ENCODE measurements at regions not wholly inside any gene's neighbourhood (a gene's known extent, or its start where the extent isn't known, plus 50 kb on each side); places are given as distances from the start of the nearest gene placed in this dataset.

GRCh38 chr13:69649063-69649392, 458.6 kb upstream of the ATXN8OS start:
- no peak for DNase-seq (ENCODE audit: low read depth)
- H3K4me3 ChIP-seq (ENCODE audit: low read depth, low read length) = no peak overlapping the region
- TF ChIP-seq MYC (IDR thresholded peaks at IDR 0.05; ENCODE audit: low read depth, low read length) (no peak), MAX (IDR thresholded peaks at IDR 0.05; ENCODE audit: low read depth, low read length) (no peak), POLR2A (IDR thresholded peaks at IDR 0.05; ENCODE audit: extremely low read depth, insufficient read length) (no peak), CTCF (IDR thresholded peaks at IDR 0.05; ENCODE audit: low read depth, low read length) (no peak)

GRCh38 chr13:69648340-69649062, 459.1 kb upstream of the ATXN8OS start:
- no peak for DNase-seq (ENCODE audit: low read depth)
- H3K4me3 ChIP-seq (ENCODE audit: low read depth, low read length) = no peak overlapping the region
- no peak for TF ChIP-seq POLR2A (IDR thresholded peaks at IDR 0.05; ENCODE audit: extremely low read depth, insufficient read length)
- no peak for TF ChIP-seq CTCF (IDR thresholded peaks at IDR 0.05; ENCODE audit: low read depth, low read length)
- TF ChIP-seq MAX (IDR thresholded peaks at IDR 0.05; ENCODE audit: low read depth, low read length) = no peak
- no peak for TF ChIP-seq MYC (IDR thresholded peaks at IDR 0.05; ENCODE audit: low read depth, low read length)

GRCh38 chr13:69644447-69644846, 463.2 kb upstream of the ATXN8OS start:
- no peak overlapping the region for H3K4me3 ChIP-seq (ENCODE audit: low read depth, low read length)
- TF ChIP-seq MYC (IDR thresholded peaks at IDR 0.05; ENCODE audit: low read depth, low read length) (no peak), POLR2A (IDR thresholded peaks at IDR 0.05; ENCODE audit: extremely low read depth, insufficient read length) (no peak), CTCF (IDR thresholded peaks at IDR 0.05; ENCODE audit: low read depth, low read length) (no peak), MAX (IDR thresholded peaks at IDR 0.05; ENCODE audit: low read depth, low read length) (no peak)
- no peak for DNase-seq (ENCODE audit: low read depth)

- no peak overlapping the region for H3K4me3 ChIP-seq (ENCODE audit: low read depth, low read length)
- no peak for DNase-seq (ENCODE audit: low read depth)
Measured at GRCh38 chr13:69641773-69642172, 465.9 kb upstream of the ATXN8OS start.

GRCh38 chr13:69633044-69633443, 474.6 kb upstream of the ATXN8OS start:
- TF ChIP-seq MYC (IDR thresholded peaks at IDR 0.05; ENCODE audit: low read depth, low read length) (no peak), POLR2A (IDR thresholded peaks at IDR 0.05; ENCODE audit: extremely low read depth, insufficient read length) (no peak), CTCF (IDR thresholded peaks at IDR 0.05; ENCODE audit: low read depth, low read length) (no peak), MAX (IDR thresholded peaks at IDR 0.05; ENCODE audit: low read depth, low read length) (no peak)
- DNase-seq (ENCODE audit: low read depth) = no peak
- H3K4me3 ChIP-seq (ENCODE audit: low read depth, low read length) = no peak overlapping the region

More at GRCh38 chr13:69641773-69642172, 465.9 kb upstream of the ATXN8OS start:
- no peak for TF ChIP-seq MAX (IDR thresholded peaks at IDR 0.05; ENCODE audit: low read depth, low read length)
- TF ChIP-seq POLR2A (IDR thresholded peaks at IDR 0.05; ENCODE audit: extremely low read depth, insufficient read length) = no peak
- TF ChIP-seq CTCF (IDR thresholded peaks at IDR 0.05; ENCODE audit: low read depth, low read length) = no peak
- no peak for TF ChIP-seq MYC (IDR thresholded peaks at IDR 0.05; ENCODE audit: low read depth, low read length)
